Caco-2 (cell line): ENCODE measurements at regions not wholly inside any gene's neighbourhood (a gene's known extent, or its start where the extent isn't known, plus 50 kb on each side); places are given as distances from the start of the nearest gene placed in this dataset.

Experiments used
- BruUV-seq: library from RNA; stranded (reverse); fragments of 400-500 nt; replicated peaks from 2 replicates; lab custom pipeline; 2021; lab: Mats Ljungman, UMichigan
- CTCF ChIA-PET: fragments of 300-600 bp; sonication (Branson Sonifier 250); formaldehyde crosslinking; loops from one replicate; lab custom pipeline; 2022; ENCODE audit warnings: antibody characterized with exemption; lab: Charles Lee
- POLR2A ChIA-PET: fragments of 300-600 bp; sonication (Branson Sonifier 250); formaldehyde crosslinking; loops from one replicate; lab custom pipeline; 2022; ENCODE audit warnings: antibody characterized with exemption; lab: Charles Lee
- DNase-seq, 2 experiments: peaks; one replicate each; pipeline versions ENCODE4 v3.0.0 to v3.0.0-alpha.2; 2020 to 2022
- H3K27me3 ChIP-seq: replicated peaks from 2 replicates; pipeline ENCODE4 v1.6.0; 2011; ENCODE audit warnings: low read length; ENCODE audit not compliant: control insufficient read depth, insufficient read depth
- H3K36me3 ChIP-seq: 2 replicates; pipeline ENCODE4 v1.5.1; 2011; ENCODE audit warnings: low read length; ENCODE audit not compliant: control insufficient read depth, insufficient read depth
- H3K4me1 ChIP-seq: fragments of 250-450 bp; sonication (Bioruptor Pico); 2 replicates; pipeline ENCODE4 v1.5.1; 2020; ENCODE audit warnings: mild to moderate bottlenecking
- H3K4me3 ChIP-seq: 2 replicates; pipeline ENCODE4 v1.5.1; 2011; ENCODE audit warnings: low read depth, mild to moderate bottlenecking, control low read depth, low read length
- H3K9me3 ChIP-seq: fragments of 250-450 bp; sonication (Bioruptor Pico); 2 replicates; pipeline ENCODE4 v1.5.1; 2020; ENCODE audit warnings: mild to moderate bottlenecking, moderate library complexity
- H3K27ac Mint-ChIP-seq: one replicate; pipeline ENCODE4 v1.8.0; 2022; ENCODE audit warnings: mixed read lengths; ENCODE audit not compliant: unreplicated experiment
- H3K27me3 Mint-ChIP-seq: one replicate; pipeline ENCODE4 v1.8.0; 2022; ENCODE audit warnings: mixed read lengths; ENCODE audit not compliant: insufficient read depth, unreplicated experiment
- H3K36me3 Mint-ChIP-seq: one replicate; pipeline ENCODE4 v1.8.0; 2022; ENCODE audit warnings: mild to moderate bottlenecking, mixed read lengths; ENCODE audit not compliant: insufficient read depth, unreplicated experiment
- H3K4me1 Mint-ChIP-seq: one replicate; pipeline ENCODE4 v1.8.0; 2022; ENCODE audit warnings: low read depth, mixed read lengths; ENCODE audit not compliant: unreplicated experiment
- H3K4me3 Mint-ChIP-seq: one replicate; pipeline ENCODE4 v1.8.0; 2022; ENCODE audit warnings: mild to moderate bottlenecking, moderate library complexity, mixed read lengths; ENCODE audit not compliant: unreplicated experiment
- H3K9me3 Mint-ChIP-seq: one replicate; pipeline ENCODE4 v1.8.0; 2022; ENCODE audit warnings: mixed read lengths; ENCODE audit not compliant: unreplicated experiment
- CTCF ChIP-seq, 2 experiments: fragments of 200-600 bp in 1 of 2; IDR thresholded peaks; 1 replicate in 1 of 2; 2 replicates in 1 of 2; pipeline versions ENCODE4 v1.5.1 to v1.8.0; 2011 to 2022; ENCODE audit warnings: antibody characterized with exemption in 1 of 2, control low read depth in 1 of 2, inconsistent platforms in 1 of 2, low read depth in 1 of 2, low read length in 1 of 2, mild to moderate bottlenecking in 1 of 2, moderate library complexity in 1 of 2; ENCODE audit not compliant: insufficient read depth in 1 of 2, severe bottlenecking in 1 of 2, unreplicated experiment in 1 of 2
- intact Hi-C: fragments of 100-400 bp; cut with micrococcal nuclease; formaldehyde crosslinking; loops from one replicate; pipeline ENCODE4 v1.10.0; 2022; ENCODE audit not compliant: unreplicated experiment

GRCh38 chr15:70303981-70304380 is 206.3 kb upstream of the TLE3 start:
- intact Hi-C loops: loop anchor here (10.0 kb wide), 1 partner anchor 59 kb away; no protein-coding TSS in a partner anchor
- no peak overlapping the region for H3K4me3 Mint-ChIP-seq
- no peaks in the 10 kb centered on the region for H3K4me1 ChIP-seq
- ChIA-PET CTCF (no interaction called here), POLR2A (no interaction called here)
- no peaks in the 10 kb centered on the region for H3K36me3 Mint-ChIP-seq
- no peaks in the 10 kb centered on the region for H3K9me3 ChIP-seq
- no peaks in the 10 kb centered on the region for H3K27me3 Mint-ChIP-seq
- H3K27ac Mint-ChIP-seq: no peak overlapping the region
- H3K9me3 Mint-ChIP-seq: no peaks in the 10 kb centered on the region
- no TSS peak for BruUV-seq
- H3K27me3 ChIP-seq: no peaks in the 10 kb centered on the region
- H3K4me3 ChIP-seq: no peak overlapping the region
- H3K36me3 ChIP-seq: no peaks in the 10 kb centered on the region
- no peak for TF ChIP-seq CTCF (IDR thresholded peaks at IDR 0.05; ENCODE audit: insufficient read depth in 1 of 2, low read depth in 1 of 2, low read length in 1 of 2, severe bottlenecking in 1 of 2, unreplicated experiment in 1 of 2)
- no peak for DNase-seq
- peaks cover 11% of the 10 kb centered on the region for H3K4me1 Mint-ChIP-seq

- Histone ChIP-seq H3K36me3 (no peaks in the 10 kb centered on the region), H3K27me3 (no peaks in the 10 kb centered on the region), H3K4me3 (no peak overlapping the region), H3K9me3 (no peaks in the 10 kb centered on the region), H3K4me1 (no peaks in the 10 kb centered on the region)
- intact Hi-C loops: loop anchor here (10.0 kb wide), 1 partner anchor 58 kb away; no protein-coding TSS in a partner anchor
- Mint-ChIP-seq H3K27ac (no peak overlapping the region), H3K9me3 (no peaks in the 10 kb centered on the region), H3K27me3 (no peaks in the 10 kb centered on the region), H3K4me3 (no peak overlapping the region), H3K36me3 (no peaks in the 10 kb centered on the region), H3K4me1 (no peaks in the 10 kb centered on the region)
- ChIA-PET POLR2A (no interaction called here), CTCF (interaction anchor here (0.7 kb wide), 1 partner anchor 1092 kb away, joined by 3 read pairs; no protein-coding TSS in a partner anchor)
- BruUV-seq: no TSS peak
- TF ChIP-seq CTCF (IDR thresholded peaks at IDR 0.05; ENCODE audit: insufficient read depth in 1 of 2, low read depth in 1 of 2, low read length in 1 of 2, severe bottlenecking in 1 of 2, unreplicated experiment in 1 of 2): no peak
- no peak for DNase-seq
These were observed 204.6 kb upstream of the TLE3 start for GRCh38 chr15:70302360-70302759.

GRCh38 chr15:70301396-70301795 is 203.7 kb upstream of the TLE3 start:
- BruUV-seq: no TSS peak
- no peaks in the 10 kb centered on the region for H3K36me3 Mint-ChIP-seq
- ChIA-PET POLR2A (no interaction called here), CTCF (no interaction called here)
- Histone ChIP-seq H3K27me3 (no peaks in the 10 kb centered on the region), H3K4me3 (no peak overlapping the region), H3K36me3 (no peaks in the 10 kb centered on the region), H3K9me3 (no peaks in the 10 kb centered on the region), H3K4me1 (no peaks in the 10 kb centered on the region)
- H3K9me3 Mint-ChIP-seq: no peaks in the 10 kb centered on the region
- no peak overlapping the region for H3K27ac Mint-ChIP-seq
- no peak for TF ChIP-seq CTCF (IDR thresholded peaks at IDR 0.05; ENCODE audit: insufficient read depth in 1 of 2, low read depth in 1 of 2, low read length in 1 of 2, severe bottlenecking in 1 of 2, unreplicated experiment in 1 of 2)
- intact Hi-C loops: loop anchor here (10.0 kb wide), 1 partner anchor 57 kb away; no protein-coding TSS in a partner anchor
- no peaks in the 10 kb centered on the region for H3K4me1 Mint-ChIP-seq
- no peak for DNase-seq
- no peak overlapping the region for H3K4me3 Mint-ChIP-seq
- no peaks in the 10 kb centered on the region for H3K27me3 Mint-ChIP-seq
